ENCODE measurements at regions not wholly inside any gene's neighbourhood (a gene's known extent, or its start where the extent isn't known, plus 50 kb on each side); places are given as distances from the start of the nearest gene placed in this dataset.
A peak's percentile ranks its signal among the peaks of the same experiment; 100 is the strongest.

- DNase-seq, result no peak
- intact Hi-C loops (cut with DNase I), result no loop called here
Measured at GRCh38 chr5:8865266-8865665, 680.6 kb downstream of the SEMA5A start.

GRCh38 chr5:8865686-8866374, 680.0 kb downstream of the SEMA5A start:
- no peak for DNase-seq
- intact Hi-C loops (cut with DNase I), result no loop called here

DNA sequence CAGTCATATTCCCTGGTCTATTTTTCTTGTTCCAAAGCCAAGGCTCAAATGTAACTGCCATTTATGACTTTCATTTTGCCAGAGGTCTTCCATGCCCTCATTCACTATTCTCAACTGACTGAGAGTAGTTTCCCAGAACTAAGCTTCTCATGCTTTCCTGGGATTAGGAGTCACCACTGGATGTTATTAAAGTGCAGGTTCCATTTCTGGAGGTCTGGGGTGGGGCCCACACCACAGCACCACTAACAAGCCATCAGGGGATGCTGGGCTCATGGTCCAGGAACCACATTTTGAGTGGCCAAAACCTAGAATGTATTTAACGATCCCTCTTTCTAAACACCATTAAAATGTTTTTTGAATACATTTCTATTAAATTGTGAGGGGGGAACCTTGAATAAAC, 677.6 kb downstream of the SEMA5A start:
- no peak for DNase-seq
- intact Hi-C loops (cut with DNase I), result no loop called here

DNA sequence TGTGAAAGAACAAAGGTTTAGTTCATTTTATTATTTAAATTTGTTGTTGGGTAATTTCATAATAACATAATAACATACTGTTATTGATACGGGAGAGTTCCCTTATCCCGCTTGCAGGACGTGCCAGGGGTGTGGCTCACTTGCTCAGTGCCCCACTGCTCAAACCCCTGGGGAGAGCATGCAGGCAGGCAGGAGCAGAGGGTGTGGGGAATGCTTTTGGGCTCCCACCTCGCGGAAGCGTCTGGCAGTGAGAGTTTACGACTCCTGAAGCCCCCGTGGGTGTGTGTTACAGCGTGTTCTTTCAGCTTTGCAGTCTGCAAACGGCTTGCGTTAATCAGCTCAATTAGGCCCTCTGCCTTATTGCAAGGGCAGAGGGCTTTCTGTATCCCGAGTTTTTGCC, 675.9 kb downstream of the SEMA5A start:
- peak in 1 of 10 donors; percentile 54 for DNase-seq
- intact Hi-C loops (cut with DNase I), result no loop called here

DNA sequence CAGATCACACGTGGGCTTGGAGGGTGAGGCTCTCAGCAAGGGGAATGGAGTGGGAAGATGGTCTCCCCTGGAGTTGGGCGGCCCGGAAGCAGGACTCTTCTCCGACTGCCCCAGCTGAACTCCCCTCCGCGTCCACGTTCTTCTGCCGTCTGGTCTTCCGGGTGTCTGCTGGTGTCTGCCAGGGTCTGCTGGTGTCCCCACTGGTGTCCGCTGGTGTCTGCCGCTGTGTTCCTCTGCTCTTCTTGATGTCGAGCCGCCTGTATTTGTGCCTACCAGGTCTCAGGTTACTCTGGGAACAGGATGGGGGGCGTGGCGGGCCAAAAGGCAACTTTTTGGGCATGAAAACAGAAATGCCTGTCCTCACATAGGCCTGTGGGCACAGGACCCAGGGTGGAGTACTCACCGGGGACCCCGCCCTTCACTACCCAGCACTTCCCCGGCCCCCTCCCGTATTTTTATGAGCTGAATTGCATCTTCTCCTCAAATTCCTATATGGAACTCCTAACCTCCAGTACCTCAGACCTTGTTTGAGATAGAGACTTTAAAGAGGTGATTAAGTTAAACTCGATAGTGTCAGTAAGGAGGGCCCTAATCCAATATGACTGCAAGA, 675.4 kb downstream of the SEMA5A start:
- DNase-seq, result no peak
- intact Hi-C loops (cut with DNase I), result no loop called here

DNA sequence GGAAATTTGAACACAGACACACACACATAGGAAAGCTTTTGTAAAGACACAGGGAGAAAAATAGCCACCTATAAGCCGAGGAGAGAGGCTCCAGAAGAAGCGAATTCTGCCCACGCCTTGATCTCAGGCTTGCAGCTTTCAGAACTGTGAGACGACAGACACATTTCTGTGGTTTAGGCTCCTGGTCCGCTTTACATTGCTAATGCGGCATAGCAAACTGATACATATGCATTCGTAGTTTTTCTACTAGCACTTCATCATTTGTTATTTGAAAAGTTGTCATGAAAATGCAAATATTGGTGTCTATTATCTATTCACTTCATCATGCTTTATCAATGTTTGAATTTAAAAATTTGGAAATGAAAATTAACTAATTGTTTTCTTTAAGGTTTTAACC, 674.9 kb downstream of the SEMA5A start:
- intact Hi-C loops (cut with DNase I), result no loop called here
- DNase-seq, result no peak

GRCh38 chr5:8871446-8871845, 674.4 kb downstream of the SEMA5A start:
- no peak for DNase-seq
- intact Hi-C loops (cut with DNase I), result no loop called here

GRCh38 chr5:8875722-8876121, 670.2 kb downstream of the SEMA5A start:
- intact Hi-C loops (cut with DNase I), result no loop called here
- DNase-seq, result no peak

GRCh38 chr5:8879248-8879647, 666.6 kb downstream of the SEMA5A start:
- no peak for DNase-seq
- intact Hi-C loops (cut with DNase I), result no loop called here

DNA sequence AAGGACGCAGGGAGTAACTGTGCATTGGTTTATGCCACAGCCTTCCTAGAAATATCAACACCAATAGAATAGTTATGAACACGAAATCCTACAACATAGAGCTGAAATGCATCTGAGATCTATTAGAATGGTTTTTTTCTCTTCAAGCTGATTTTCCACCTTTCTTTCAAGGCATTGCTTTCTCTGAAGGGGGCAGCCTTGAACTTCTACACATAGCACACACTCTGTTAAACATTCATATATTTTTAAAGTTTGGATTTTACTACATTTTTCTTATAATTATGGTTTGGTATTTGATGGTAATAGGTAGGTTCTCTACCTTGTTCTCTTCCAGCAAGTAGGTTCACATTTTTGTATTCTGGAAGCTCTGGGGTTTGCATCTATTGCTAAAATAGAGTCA, 661.8 kb downstream of the SEMA5A start:
- intact Hi-C loops (cut with DNase I), result no loop called here
- no peak for DNase-seq

DNA sequence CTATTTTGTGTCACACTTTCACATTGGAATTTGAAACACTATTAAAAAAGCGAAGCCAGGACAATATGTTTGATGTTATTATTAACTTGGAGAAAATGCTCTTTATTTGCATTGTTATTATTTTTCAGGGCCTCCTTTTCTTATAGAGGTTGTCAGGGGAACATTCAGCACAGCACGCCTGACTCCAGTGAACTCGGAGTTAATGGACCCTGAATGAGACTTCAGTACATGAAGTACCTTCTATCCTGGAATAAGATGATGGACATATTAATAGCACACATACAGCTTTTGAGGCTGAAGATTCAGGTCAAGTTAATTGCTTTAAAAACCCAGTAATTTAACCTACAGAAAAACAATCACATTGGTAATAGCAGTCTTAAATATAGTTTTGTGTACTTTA, 652.9 kb downstream of the SEMA5A start:
- no peak for DNase-seq
- intact Hi-C loops (cut with DNase I), result no loop called here

DNA sequence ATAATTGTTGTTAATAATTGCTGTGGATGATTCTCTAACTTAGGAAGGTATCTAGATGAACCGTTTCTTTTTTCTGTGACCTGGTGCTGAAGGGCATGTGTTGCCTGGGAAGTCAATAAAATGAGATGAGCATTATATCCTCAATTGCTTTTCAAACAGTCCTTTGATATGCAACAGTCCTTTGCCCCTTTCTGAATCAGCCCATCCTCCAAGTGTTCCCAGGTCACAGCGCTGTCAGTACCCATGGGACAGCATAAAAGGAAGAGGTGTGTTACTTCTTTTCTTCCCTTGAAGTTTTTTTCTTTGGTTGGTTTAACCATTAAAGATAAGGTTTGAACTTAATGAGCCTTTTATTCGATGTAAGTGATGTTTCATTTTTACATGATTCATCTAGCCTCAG, 651.8 kb downstream of the SEMA5A start:
- no peak for DNase-seq
- intact Hi-C loops (cut with DNase I), result no loop called here

DNA sequence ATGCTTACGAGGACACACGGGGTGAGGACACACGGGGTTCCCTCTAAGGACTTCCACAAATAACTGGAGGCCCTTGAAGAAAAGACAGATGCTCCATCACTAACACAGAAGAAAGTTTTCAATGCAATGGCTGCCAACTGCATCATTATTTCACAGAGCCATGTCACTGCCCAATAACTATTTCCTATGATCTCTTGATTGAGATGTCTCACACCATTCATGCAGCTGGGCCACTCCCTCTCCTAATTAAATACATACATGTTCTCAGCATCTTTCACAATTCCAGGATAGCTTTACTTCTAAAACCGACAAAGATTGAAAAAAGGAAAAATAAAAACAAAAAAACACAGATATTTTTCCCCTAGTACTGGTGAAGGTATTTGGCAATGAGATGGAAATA, 650.8 kb downstream of the SEMA5A start:
- no peak for DNase-seq
- intact Hi-C loops (cut with DNase I), result no loop called here

- intact Hi-C loops (cut with DNase I), result no loop called here
- no peak for DNase-seq
Measured at GRCh38 chr5:8895599-8895998, 650.3 kb downstream of the SEMA5A start.

DNA sequence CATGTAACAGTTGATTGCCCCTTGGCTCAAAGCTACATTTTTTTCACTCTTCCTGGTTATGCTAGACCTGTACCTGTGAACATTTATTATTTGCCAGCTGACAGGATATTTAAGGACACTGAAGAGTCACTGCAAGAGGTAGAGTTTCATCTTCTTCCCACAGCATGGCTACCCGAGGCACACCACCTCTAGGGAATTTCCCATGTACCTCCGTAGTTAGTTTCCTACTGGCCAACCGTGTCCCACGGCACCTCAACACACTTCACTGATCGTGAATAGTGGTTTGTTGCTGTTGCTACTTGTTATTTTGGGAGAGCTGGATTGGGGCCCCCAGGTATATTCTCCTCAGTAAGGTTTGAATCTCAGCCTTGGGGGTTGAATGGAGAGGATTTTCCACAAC, 648.6 kb downstream of the SEMA5A start:
- intact Hi-C loops (cut with DNase I), result no loop called here
- no peak for DNase-seq

DNA sequence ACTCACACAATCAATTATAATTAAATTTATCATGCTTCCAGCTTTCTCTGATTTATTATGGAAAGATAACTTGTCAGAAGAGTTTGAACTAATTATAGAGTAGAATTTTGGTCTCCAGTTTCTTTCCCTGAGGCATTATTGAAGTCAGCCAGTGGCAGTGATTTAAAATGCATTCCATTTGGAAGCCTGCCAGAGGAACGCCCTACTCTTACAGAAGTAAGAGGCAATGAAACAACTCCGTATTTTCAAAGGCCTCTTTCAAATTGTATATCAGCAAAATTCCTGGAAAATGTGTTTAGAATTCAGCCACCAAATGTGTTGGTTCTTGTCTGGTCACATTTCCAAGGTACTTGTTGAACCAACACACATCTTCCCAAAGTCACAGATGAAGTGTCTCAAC, 640.9 kb downstream of the SEMA5A start:
- DNase-seq, result no peak
- intact Hi-C loops (cut with DNase I), result no loop called here

DNA sequence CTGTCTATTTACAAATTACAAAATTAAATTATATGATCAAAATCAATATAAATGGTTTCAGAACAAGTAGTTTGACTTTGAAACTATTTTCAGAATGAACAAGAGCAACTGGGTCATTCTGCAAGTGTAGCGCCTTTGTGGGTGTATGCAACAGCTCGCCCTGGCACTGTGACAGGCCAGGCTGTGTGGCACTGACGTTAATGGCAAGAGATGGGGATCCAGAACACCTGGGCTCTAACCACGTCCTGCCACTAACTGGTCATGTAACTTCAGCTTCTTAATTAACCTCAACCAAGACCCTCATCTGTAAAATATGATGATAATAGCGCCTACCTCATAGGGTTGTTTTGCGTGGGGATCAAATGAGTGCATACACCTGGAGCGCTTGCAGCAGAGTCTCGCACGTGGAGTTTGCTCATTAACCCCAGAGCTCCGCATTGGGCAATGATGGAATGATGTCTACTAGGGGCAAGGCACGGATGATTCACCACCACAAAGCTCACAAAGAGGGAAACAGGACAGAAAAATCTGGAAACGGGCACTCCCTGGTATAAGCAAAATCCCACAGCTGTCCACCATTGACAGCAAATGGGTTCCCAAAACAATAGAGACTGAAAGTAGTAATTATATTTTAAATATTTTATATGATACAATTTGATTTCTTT, 639.4 kb downstream of the SEMA5A start:
- intact Hi-C loops (cut with DNase I), result no loop called here

GRCh38 chr5:8907168-8907868, 638.6 kb downstream of the SEMA5A start:
- DNase-seq, result no peak

More for the DNA sequence above, 639.4 kb downstream of the SEMA5A start:
- DNase-seq, result no peak

DNA sequence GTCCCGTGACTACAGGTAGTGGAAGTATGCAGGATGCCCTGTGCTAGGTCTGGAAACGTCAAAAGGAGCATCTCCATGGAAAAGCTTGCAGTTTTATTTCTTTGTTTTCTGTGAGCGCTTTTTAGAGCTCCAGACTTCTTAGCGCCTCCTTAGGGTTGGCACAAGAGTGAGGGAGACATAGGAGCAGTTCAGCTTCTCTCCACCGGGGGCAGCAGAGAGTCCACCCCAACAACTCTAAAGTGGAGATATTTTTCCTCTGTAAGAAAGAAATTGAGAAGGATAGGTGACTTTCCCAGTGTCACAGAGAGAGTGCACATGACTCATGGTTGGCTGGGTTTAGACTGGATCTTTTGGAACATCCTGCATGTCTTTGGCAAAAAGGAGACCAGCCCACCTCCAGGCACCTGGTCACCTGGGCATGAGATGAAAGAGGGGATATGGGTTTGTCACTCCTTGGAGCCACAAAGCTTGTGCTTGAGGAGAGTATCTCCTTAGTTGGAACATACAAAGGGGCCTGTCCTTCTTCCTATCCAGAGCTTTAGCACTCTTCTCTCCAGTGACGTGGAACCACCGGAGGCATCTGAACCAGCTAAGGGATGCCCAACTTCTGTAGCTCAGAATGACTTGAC, 637.7 kb downstream of the SEMA5A start:
- peak in 1 of 10 donors; percentile 12 for DNase-seq
- intact Hi-C loops (cut with DNase I), result no loop called here

More at GRCh38 chr5:8907168-8907868, 638.6 kb downstream of the SEMA5A start:
- intact Hi-C loops (cut with DNase I), result no loop called here

GRCh38 chr5:8912106-8912505, 633.8 kb downstream of the SEMA5A start:
- no peak for DNase-seq

DNA sequence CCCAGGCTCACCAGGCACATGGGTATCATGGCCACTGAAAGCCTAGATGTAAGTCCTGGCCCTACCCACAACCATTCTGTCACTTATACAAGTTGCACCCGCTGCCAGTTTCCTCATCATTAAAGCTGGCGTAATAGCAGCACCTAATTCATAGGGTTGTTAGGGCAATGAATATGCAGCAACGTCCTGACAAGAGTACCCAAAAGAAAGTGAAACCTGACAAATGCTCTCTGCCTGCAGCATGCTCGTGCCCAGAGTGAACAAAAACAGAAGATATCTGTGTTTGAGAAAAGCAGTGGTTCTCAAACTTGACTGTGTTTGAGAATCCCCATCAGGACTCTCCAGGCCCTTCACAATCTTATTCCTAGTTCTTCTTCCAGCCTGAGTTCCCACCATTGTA, 632.4 kb downstream of the SEMA5A start:
- no peak for DNase-seq
- intact Hi-C loops (cut with DNase I), result no loop called here

More at GRCh38 chr5:8912106-8912505, 633.8 kb downstream of the SEMA5A start:
- intact Hi-C loops (cut with DNase I), result no loop called here

Measured in posterior cingulate gyrus (tissue), 11 donors.